ENCODE measurements at regions not wholly inside any gene's neighbourhood (a gene's known extent, or its start where the extent isn't known, plus 50 kb on each side); places are given as distances from the start of the nearest gene placed in this dataset.

- TF ChIP-seq EZH2phosphoT487 (IDR thresholded peaks at IDR 0.05; ENCODE audit: borderline replicate concordance, low read length) (no peak), CTCF (IDR thresholded peaks at IDR 0.05; ENCODE audit: low read depth, low read length, poor library complexity, severe bottlenecking) (no peak)
Measured at GRCh38 chr3:187997490-187997889, 156.5 kb upstream of the LPP start.
